ENCODE measurements at regions not wholly inside any gene's neighbourhood (a gene's known extent, or its start where the extent isn't known, plus 50 kb on each side); places are given as distances from the start of the nearest gene placed in this dataset.
"Not testable (repeated sequence)": the region's sequence is repeated elsewhere in the genome, so short reads cannot be mapped to it uniquely, and the experiment has no call there.

DNA sequence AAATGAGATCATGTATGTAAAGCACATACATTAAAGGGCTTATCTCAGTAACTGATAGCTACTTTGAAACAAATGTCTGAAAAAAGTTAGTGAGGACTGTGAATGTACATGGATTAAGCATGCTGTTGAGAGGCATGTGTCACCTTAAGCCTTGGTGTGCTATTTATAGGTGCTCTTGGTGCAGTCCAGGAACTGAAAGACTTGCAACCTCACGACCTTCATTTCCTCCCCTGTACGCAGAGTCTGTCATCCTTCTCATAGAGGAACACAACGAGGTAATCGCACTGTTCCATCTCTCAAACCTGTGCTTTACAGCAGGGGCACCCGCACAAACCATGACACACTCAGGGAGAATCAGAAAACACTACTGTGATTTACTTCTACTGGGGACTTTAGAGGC lies 65.6 kb downstream of the UFM1 start:
- no peak for DNase-seq (ENCODE audit: low read depth, low spot score)

DNA sequence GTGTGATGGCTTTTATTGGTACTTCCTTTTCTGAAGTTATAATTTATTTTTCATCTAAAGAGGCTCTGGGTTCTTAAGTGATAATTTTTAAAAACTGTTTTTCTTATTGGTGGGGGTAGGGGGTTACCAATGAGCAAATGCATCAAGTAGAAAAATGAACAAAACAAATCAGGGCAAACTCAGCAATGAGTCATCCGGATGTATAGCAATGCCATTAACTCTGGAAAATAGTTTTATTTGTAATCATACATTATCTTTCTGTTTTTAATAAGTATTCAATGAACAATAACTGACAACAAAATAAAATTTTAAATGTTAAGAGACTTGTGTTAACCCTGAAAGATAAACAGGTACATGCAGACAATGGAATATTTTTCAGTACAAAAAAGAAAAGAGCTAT lies 67.6 kb downstream of the UFM1 start:
- no peak for DNase-seq (ENCODE audit: low read depth, low spot score)

DNA sequence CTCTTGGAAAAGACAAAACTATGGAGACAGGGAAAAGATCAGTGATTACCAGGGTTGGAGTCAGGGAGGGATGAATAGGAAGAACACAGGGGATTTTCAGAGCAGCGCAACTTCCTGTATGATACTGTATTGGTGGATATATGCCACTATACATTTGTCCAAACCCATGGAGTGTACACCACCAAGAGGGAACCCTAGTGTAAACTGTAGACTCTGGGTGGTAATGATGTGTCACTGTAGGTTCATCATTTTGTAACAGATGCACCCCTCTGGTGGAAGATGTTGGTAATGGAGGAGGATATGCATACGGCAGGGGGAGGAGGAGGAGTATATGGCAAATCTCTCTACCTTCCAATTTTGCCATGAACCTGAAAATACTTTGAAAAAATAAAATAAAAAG lies 68.1 kb downstream of the UFM1 start:
- peak; percentile 3 for DNase-seq (ENCODE audit: low read depth, low spot score)

GRCh38 chr13:38418286-38418685 lies 68.6 kb downstream of the UFM1 start:
- DNase-seq (ENCODE audit: low read depth, low spot score), result no peak

DNA sequence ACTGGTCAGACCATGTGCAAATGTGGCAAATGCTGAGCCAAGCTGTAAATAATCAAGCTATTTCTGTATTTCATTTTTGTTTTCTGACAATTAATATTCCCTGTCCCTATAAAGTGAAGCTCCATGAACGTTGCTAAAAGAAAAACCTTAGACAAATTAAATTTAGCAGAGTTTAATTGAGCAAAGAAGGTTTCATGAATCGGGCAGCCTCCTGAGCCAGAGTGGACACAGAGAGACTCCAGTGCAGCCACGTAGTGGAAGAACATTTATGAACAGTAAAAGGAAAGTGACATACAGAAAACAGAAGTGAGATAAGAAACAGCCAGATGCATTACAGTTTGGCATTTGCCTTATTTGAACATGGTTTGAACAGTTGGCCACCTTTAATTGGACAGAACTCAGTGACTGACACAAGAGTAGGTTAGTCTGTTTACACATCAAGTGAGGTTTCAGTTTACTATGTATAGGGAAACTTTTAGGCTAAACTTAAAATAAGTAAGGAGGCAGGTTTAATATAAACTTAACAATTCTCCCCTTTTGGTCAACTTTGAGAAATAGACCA lies 69.7 kb downstream of the UFM1 start:
- no peak for DNase-seq (ENCODE audit: low read depth, low spot score)

- DNase-seq (ENCODE audit: low read depth, low spot score), result no peak
These were observed 72.2 kb downstream of the UFM1 start for GRCh38 chr13:38421590-38422560.

DNA sequence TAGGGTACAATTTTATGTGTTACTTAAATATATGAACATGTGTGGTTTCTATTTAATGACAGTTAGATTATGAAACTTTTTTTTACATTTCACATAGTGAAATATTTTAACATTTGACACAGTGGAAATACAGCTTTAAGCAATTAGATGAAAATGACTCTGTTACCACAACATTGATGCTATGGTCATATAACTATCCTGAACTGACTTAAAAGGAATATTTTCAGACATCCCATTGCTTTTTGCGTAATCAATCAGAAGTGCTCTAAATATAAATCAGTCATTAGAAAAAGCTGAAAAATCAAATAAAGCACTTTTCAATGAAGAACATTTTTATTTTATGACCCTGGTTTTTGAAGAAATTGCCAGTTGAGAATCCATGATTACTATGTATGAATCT lies 80.3 kb downstream of the UFM1 start:
- DNase-seq (ENCODE audit: low read depth, low spot score), result no peak

- no peak for DNase-seq (ENCODE audit: low read depth, low spot score)
These were observed 81.1 kb downstream of the UFM1 start for GRCh38 chr13:38430796-38431195.

DNA sequence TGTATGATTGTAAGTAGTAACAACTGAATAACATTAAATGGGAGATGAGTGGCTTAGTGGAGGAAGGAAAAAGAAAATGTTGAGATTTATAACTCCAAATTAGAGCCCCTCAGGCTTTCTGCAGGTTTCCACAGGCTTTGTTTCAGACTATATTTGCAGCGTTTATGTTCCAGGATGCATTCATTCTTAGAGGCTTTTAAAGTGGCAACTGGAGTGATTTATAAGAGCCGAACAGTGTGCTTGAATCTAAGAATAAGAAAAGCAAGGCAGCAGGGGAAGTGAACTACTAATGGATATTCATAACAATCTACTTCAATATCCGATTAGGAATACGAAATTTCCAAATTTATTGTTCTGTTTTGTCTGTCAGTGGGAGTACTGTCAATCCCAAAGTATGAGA lies 91.0 kb downstream of the UFM1 start:
- no peak for DNase-seq (ENCODE audit: low read depth, low spot score)

GRCh38 chr13:38444904-38445303 lies 95.3 kb downstream of the UFM1 start:
- DNase-seq (ENCODE audit: low read depth, low spot score), result no peak

GRCh38 chr13:38452656-38453055 lies 103.0 kb downstream of the UFM1 start:
- no peak for DNase-seq (ENCODE audit: low read depth, low spot score)

- DNase-seq (ENCODE audit: low read depth, low spot score), result no peak
These were observed 113.0 kb downstream of the UFM1 start for GRCh38 chr13:38462605-38463004.

DNA sequence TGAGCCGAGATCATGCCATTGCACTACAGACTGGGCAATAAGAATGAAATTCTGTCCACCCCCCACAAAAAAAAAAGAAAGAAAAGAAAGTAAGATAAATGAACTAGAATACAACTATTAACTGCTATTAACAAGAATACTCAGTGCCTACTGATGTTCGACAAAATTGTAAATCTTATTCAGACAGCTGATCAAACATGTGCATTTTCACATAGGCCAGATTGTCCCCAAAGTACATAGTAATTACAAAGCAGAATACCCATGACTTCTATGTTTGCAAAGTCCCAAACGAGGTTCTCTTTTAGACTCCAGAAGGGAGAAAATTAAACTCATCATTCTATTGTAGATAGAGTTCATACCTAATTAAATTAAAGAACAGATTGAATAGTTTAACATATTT lies 113.4 kb downstream of the UFM1 start:
- DNase-seq (ENCODE audit: low read depth, low spot score), result no peak

DNA sequence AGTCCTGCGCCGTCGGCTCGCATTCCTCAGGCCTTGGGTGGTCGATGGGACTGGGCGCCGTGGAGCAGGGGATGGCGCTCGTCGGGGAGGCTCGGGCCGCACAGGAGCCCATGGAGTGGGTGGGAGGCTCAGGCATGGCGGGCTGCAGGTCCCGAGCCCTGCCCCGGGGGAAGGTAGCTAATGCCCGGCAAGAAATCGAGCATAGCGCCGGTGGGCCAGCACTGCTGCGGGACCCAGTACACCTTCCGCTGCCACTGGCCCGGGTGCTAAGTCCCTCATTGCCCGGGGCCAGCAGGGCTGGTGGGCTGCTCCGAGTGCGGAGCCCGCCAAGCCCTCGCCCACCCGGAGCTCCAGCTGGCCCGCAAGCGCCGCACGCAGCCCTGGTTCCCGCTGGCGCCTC lies 122.8 kb downstream of the UFM1 start:
- not testable (repeated sequence) for DNase-seq (ENCODE audit: low read depth, low spot score)

DNA sequence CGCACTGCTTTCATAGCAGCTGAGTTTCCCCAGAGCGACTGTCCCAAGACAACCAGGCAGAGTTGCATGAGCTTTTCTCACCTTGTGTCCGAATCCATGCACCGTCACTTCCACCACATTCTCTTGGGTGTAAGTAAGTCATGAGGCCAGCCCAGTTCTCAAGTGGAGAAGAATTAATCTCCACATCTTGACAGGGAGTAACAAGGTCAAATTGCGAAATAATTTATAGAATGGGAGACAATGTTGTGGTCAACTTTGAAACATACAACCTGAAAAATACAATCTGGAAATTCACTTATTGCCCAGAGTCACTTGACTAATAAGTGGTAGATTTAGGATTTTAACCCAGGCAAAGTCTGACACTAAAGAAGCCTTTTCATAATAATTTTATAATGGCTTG lies 123.7 kb downstream of the UFM1 start:
- DNase-seq (ENCODE audit: low read depth, low spot score), result no peak

- no peak for DNase-seq (ENCODE audit: low read depth, low spot score)
These were observed 128.0 kb downstream of the UFM1 start for GRCh38 chr13:38477676-38478075.

DNA sequence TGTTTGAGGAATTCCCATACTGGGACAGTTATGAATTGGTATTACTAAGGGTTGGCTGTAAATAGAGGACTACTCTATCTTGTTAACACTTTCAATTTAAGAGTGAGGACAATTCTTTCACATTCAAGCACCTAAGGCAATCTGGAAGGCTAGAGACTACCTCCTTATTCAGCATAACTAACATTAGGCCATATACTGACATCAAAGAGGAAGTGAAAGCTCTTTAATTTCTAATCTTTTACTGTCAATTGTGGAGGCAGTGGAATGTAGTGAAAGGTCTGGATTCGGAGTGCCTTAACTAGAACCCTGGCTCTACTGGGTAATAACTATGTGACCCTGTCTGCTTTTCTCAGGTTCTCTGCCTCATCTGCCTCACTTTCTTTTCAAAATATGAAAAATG lies 134.0 kb downstream of the UFM1 start:
- no peak for DNase-seq (ENCODE audit: low read depth, low spot score)

DNA sequence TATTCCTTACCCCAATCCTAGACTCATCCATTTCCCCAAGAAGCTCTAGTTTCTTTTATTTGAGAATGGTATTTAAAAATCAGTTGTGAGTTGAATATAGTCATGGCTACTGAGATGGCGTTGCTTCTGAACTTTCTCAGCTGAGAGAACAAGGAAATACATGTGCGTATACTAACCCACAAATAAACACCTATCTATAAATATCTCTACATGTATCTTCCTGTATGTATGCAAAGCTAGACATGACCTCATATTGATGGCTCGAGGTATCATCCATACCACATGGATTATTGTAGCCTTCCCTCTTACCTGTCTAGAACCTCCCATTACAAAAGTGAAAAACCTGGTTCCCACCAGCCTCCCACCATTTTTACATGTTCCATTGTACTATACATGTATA lies 141.0 kb downstream of the UFM1 start:
- DNase-seq (ENCODE audit: low read depth, low spot score), result no peak

DNA sequence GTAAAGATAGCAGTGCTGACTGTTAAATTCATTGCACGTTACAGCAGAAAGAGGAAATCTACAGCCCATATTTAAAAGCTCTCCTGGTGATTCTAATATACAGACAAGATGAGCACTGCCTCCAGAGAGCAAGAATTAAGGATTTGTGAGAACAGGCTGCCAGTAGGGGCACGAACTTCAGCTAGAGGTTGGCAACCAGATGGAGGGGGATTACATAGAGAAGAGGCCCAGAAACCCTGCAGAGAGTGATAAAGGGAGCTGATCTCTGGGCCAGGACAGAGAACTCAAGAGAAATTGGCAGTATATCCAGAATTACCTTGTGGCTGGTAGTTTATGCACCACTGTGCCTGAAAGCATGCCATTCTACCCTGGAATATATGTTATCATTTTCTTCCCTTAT lies 144.8 kb downstream of the UFM1 start:
- DNase-seq (ENCODE audit: low read depth, low spot score), result no peak

DNA sequence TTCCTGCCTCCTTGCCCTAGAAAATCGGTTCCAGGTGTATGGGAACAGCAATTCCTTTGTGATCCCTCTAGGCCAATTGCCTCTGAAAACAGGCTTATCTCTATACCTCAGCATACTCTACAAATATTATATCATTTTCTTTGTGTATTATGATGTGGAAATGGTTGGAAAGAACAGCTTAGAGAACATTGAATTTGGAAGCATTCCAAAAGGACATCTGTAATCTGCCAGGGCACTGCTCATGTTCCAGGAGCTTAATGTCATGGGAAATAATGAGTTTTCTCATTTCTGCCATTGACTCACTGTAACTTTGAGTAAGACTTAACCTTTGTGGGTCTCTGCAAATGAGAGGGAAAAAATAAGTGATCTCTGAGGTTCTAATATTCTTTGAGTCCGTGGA lies 147.3 kb downstream of the UFM1 start:
- no peak for DNase-seq (ENCODE audit: low read depth, low spot score)

DNA sequence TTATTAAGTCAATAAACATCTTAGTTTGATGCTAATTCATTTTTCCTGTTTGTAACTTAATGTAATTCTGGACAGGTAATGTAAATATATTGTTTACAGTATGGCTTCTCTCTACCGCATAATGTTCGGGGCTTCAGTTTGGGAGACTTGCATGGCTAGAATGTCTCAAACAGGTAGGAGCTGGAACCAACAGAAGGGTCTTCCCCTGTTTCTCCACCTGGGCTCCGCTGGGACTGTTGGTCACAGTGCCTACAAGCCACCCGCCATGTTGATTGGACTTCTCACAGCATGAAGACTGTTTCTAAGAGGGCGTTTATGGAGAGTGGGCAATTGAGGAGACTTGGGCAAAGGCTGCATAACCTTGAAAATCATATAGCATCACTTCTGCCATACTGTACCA lies 148.6 kb downstream of the UFM1 start:
- no peak for DNase-seq (ENCODE audit: low read depth, low spot score)

- DNase-seq (ENCODE audit: low read depth, low spot score), result no peak
These were observed 164.9 kb downstream of the UFM1 start for GRCh38 chr13:38514575-38514974.

- no peak for DNase-seq (ENCODE audit: low read depth, low spot score)
These were observed 168.5 kb upstream of the FREM2 start for GRCh38 chr13:38518328-38518727.

Measured in iPS DF 19.7 (cell line).